GM12891 (cell line): ENCODE measurements at regions not wholly inside any gene's neighbourhood (a gene's known extent, or its start where the extent isn't known, plus 50 kb on each side); places are given as distances from the start of the nearest gene placed in this dataset.

Source experiments
- DNase-seq: peaks from one replicate; pipeline ENCODE4 v3.0.0; 2011; ENCODE audit warnings: low spot score; ENCODE audit not compliant: insufficient read length
- FAIRE-seq: peaks from 2 replicates; lab custom pipeline; 2011; peaks lifted over from hg19 to GRCh38; lab: Jason Lieb, UNC
- PAX5 ChIP-seq: IDR thresholded peaks from 2 replicates; pipeline ENCODE4 v1.6.1; 2011; ENCODE audit warnings: low read length, moderate library complexity, mild to moderate bottlenecking; ENCODE audit not compliant: insufficient read depth, severe bottlenecking
- POLR2A ChIP-seq: IDR thresholded peaks from 2 replicates; pipeline ENCODE4 v1.6.1; 2011; ENCODE audit warnings: low read depth, low read length, control low read depth
- POLR2AphosphoS5 ChIP-seq: IDR thresholded peaks from 2 replicates; pipeline ENCODE4 v1.6.1; 2011; ENCODE audit warnings: low read depth, low read length, control low read depth
- POU2F2 ChIP-seq: IDR thresholded peaks from 2 replicates; pipeline ENCODE4 v1.6.1; 2011; ENCODE audit warnings: low read depth, mild to moderate bottlenecking, control low read depth, low read length, moderate library complexity
- SPI1 ChIP-seq: IDR thresholded peaks from 2 replicates; pipeline ENCODE4 v1.6.1; 2011; ENCODE audit warnings: low read depth, low read length, control low read depth
- TAF1 ChIP-seq: IDR thresholded peaks from 2 replicates; pipeline ENCODE4 v1.6.1; 2011; ENCODE audit warnings: low read depth, low read length, control low read depth

DNA sequence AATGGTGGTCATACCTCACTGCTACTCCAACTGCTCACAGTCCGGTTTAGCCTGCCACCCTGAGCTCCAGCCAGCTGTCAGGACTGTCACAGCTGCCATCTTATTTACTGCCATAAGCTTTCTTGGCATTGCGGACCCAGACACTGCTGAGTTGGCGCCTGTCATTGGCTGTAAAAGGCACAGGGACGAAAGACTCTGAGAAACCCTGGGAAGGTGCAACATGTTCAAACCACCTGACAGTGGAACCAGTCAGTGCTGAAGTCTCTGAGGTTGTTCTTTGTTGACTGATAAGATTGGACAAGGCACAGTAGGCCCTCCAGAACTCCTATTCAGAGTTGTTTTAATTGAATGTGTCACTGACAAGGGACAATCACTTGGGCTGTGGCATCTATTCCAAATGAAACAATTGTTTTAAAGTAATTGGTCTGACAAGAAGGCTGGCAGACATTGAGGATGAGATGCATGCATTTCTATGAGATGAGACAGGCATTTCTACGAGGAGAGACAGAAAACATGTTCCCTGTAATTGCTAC lies 927.8 kb downstream of the STPG2 start:
- DNase-seq (no peak), FAIRE-seq (no peak)

DNA sequence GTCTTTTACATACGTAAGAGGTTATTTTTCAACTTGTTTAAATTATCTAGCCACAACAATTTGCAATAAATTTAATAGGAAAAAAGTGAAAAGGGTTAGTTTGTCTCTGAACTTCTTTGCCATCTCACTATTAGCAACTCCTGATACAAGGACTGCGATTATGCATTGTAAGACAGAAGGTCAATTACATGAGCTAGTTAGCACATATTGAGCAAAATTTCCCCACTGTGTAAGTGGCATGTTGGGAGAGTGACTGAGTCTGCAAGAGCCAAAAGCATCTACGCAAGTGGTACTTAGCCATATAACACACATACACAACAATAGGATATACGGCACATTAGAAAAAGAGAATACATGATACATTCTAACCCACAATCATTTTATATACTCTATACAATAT lies 927.2 kb downstream of the STPG2 start:
- no peak for TF ChIP-seq PAX5
- no peak for TF ChIP-seq SPI1
- TF ChIP-seq TAF1, result no peak
- TF ChIP-seq POLR2A, result no peak
- no peak for TF ChIP-seq POU2F2
- no peak for TF ChIP-seq POLR2AphosphoS5
- FAIRE-seq (no peak), DNase-seq (no peak)

More for the DNA sequence above, 927.8 kb downstream of the STPG2 start:
- TF ChIP-seq POLR2A, result no peak
- no peak for TF ChIP-seq POU2F2
- TF ChIP-seq PAX5, result no peak

DNA sequence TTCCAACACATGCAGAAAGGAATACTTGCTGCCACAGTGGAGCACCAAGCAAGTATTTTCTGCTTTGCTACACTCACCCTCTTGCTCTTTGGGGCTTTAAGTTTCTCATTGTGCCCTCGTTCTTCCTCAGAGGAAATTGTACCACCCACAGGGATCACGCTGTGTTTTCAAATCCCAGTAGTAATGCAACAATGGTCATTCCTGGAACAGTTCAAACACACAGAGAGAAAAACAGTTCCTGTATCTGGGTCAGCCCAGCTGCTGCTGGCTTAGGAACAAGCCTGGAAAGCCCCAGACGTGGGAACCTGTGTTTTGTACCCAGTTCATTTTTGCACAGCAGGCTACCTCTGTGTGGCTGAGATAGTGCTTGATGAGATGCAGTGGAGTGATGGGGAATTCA lies 907.8 kb downstream of the STPG2 start:
- no peak for DNase-seq
- no peak for FAIRE-seq

DNA sequence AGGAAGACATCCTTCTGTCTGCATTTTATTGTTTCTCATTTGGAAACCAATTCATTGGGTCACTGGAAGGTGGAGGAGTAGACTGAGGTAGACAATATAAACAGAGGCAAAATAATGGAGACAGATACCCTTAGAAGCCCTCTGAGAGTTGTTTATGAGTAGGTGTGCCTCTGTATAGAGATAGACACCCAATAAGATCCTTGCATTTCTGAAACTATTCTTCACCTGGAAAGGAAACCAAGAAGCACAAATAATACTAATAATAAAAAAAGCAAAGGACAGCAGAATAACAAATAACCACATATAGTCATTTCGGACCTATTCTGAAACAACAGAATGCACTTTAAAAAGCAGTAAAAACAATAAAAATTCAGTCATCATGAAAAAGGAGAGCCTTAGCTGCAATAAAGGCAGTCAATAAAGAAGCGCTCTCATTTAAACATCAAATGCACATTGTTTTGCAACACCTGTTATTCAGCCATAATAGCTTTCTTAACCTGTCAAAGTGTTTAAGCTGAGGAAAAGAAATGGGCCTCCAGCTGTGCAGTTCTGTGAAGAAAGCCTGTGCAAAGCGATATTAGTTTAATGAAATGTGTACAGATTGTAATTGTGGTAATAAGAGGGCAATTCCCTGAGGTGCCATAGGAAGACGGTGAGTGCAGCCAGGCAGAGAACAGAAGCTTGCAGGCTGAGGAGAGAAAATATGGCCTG lies 904.2 kb downstream of the STPG2 start:
- FAIRE-seq, result no peak
- TF ChIP-seq POLR2AphosphoS5, result no peak
- no peak for TF ChIP-seq TAF1
- TF ChIP-seq POU2F2, result no peak
- no peak for TF ChIP-seq POLR2A
- DNase-seq, result no peak

More for the DNA sequence above, 907.8 kb downstream of the STPG2 start:
- TF ChIP-seq SPI1, result no peak
- no peak for TF ChIP-seq POLR2AphosphoS5
- no peak for TF ChIP-seq POLR2A
- TF ChIP-seq POU2F2, result no peak
- no peak for TF ChIP-seq TAF1
- TF ChIP-seq PAX5, result no peak

DNA sequence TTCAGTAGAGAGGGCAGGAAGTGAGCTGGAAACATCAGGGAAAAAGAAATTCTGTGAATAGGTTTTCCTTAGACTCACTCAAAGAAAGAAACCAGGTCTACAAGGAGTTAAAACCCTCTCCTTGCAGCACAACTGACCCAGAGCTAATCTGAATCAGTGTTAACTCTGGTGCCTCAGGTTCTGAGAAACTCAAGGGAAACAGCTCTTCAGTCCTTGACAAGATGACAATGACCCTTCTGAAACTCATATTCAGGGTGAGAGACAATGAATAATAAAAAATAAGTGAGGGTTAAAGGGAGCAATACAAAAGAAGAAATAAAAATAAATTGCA lies 903.6 kb downstream of the STPG2 start:
- no peak for FAIRE-seq
- no peak for DNase-seq
- TF ChIP-seq TAF1 (no peak), POU2F2 (no peak), POLR2AphosphoS5 (no peak), SPI1 (no peak), POLR2A (no peak), PAX5 (no peak)

DNA sequence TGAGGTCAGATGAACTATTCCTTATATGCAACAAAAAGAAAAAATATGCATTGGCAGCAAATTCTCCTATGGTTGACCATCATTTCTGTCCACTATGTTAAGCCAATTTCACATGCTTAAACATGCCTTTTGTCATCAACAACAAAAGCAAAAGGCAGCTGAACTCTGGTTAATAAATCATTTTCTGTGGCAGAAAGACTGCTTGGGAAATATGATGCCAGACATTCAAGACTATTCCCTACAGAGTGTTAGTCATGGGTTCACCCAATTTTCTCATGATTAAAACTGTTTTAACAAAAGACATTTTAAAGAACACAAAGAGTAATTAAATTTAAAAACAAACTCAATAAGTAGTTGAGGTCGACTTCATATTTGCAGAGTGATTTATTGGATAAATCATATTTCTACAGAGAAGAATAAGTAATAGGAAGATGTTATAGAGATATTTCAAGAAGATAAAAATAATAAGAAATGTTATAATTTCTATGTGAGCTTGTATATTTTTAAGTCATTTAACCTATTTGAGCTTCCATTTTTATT lies 890.6 kb downstream of the STPG2 start:
- FAIRE-seq, result no peak
- no peak for TF ChIP-seq SPI1
- no peak for TF ChIP-seq TAF1
- no peak for TF ChIP-seq POU2F2
- no peak for TF ChIP-seq POLR2A
- no peak for TF ChIP-seq POLR2AphosphoS5
- no peak for TF ChIP-seq PAX5
- no peak for DNase-seq

DNA sequence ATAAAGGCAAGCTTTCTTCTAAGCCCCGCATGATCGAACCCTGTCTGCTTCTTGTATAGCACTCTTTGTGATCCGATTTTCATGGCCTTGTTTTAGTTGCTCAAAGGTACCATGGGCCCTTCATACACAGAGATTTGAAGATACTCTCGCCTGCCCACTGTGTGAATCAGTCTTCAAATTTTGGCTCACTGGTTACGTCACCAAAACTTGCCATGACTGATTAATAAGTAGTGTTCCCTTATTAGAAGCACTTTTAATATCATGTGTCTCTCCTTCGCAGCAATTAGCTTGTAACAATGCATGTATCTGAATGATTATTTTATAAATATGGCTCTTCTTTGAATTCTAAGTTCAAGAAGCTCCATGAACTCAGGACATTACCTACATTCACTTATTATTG lies 880.5 kb downstream of the STPG2 start:
- no peak for DNase-seq
- TF ChIP-seq POU2F2 (no peak), TAF1 (no peak), POLR2AphosphoS5 (no peak), POLR2A (no peak), PAX5 (no peak), SPI1 (no peak)
- FAIRE-seq, result no peak

DNA sequence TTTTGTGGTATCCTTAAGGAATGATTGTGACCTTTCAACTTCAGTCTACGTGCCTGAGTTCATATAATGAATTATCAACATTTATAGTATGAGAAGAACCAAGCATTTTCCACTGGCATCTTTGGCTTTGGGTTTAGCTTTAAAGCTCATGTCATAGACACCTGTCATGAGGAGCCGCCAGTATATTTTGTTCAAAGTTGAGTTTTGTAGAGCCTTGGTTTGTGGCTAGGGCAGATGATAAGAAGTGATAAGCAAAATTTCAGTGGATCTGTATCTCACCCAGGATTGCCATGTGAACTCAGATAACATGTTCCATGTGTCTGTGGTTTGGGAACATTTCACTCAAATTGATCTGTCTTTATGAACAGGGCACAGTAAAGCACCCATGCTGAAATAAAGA lies 873.2 kb downstream of the STPG2 start:
- no peak for FAIRE-seq
- DNase-seq, result no peak
- TF ChIP-seq POLR2AphosphoS5 (no peak), PAX5 (no peak), POU2F2 (no peak), SPI1 (no peak), POLR2A (no peak), TAF1 (no peak)

DNA sequence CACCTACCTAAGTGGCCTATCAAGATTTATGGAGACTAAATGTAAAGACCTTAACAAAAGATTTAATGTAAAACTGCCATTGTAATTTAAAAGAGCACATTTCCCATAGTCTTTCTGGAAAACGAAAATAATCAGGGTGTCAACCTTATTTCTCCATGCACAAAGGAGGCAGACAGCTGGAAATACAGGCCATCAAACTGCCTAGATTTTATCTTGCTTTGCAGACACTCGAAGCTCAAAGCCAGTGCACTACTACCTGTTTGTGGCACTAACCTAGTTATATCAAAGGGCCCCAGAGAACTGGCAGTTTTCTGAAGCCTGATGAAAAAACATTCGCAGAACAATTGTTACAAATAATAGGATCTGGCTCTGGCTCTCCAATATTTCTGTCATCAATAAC lies 863.9 kb downstream of the STPG2 start:
- TF ChIP-seq SPI1 (no peak), TAF1 (no peak), POU2F2 (no peak), POLR2A (no peak), POLR2AphosphoS5 (no peak), PAX5 (no peak)
- DNase-seq, result no peak
- FAIRE-seq, result no peak

DNA sequence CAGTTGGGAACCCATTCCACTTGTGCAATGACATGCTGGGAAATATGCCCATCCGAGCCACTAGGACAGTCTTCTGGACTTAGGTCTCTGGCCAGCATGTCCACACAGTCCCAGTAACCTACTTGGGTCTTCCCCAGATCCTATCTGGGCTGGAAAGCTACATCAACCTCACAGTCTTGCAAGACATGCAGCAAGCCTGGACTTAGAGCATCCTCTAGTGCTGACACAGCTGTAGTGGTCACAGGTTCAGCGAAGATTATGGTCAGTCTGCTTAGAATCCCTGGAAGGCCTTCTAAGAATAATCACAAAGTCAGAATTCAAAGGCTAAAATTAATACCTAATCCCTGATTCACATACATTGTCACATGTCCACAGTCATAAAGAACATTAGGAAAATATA lies 842.7 kb downstream of the STPG2 start:
- DNase-seq (no peak), FAIRE-seq (no peak)
- TF ChIP-seq POU2F2, result no peak
- TF ChIP-seq SPI1, result no peak
- no peak for TF ChIP-seq PAX5
- no peak for TF ChIP-seq POLR2AphosphoS5
- TF ChIP-seq TAF1, result no peak
- no peak for TF ChIP-seq POLR2A
